ENCODE measurements at regions not wholly inside any gene's neighbourhood (a gene's known extent, or its start where the extent isn't known, plus 50 kb on each side); places are given as distances from the start of the nearest gene placed in this dataset.

DNA sequence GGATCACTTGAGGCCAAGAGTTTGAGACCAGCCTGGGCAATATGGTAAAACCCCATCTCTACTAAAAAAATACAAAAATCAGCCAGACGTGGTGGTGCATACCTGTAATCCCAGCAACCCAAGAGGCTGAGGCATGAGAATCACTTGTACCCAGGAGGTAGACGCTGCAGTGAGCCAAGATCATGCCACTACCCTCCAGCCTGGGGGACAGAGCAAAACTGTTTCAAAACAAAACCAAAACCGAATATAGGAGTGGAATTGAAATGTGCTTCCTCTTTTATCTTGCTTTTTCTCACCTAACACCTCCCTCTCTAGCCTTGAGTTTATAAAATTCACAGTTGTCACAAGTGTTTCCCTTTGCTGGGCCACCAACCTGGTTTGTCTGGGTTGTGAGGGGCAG lies 181.9 kb downstream of the PAH start:
- TF ChIP-seq POLR2AphosphoS5 (IDR thresholded peaks at IDR 0.05; ENCODE audit: low read depth, low read length) = no peak
- TF ChIP-seq POLR2A (IDR thresholded peaks at IDR 0.05; ENCODE audit: low read depth, low read length) = no peak
- no peak for TF ChIP-seq TAF1 (IDR thresholded peaks at IDR 0.05; ENCODE audit: low read depth, low read length)
- peak; percentile 78 for TF ChIP-seq SPI1 (IDR thresholded peaks at IDR 0.05; ENCODE audit: low read depth, low read length)

Data from GM12891 (cell line).